ENCODE measurements at regions not wholly inside any gene's neighbourhood (a gene's known extent, or its start where the extent isn't known, plus 50 kb on each side); places are given as distances from the start of the nearest gene placed in this dataset.

- TF ChIP-seq SIN3A (IDR thresholded peaks at IDR 0.05; ENCODE audit: borderline replicate concordance, insufficient read depth, low read length): no peak
- no peak for TF ChIP-seq POLR2AphosphoS5 (IDR thresholded peaks at IDR 0.05; ENCODE audit: low read depth, low read length)
- no peak for TF ChIP-seq TAF1 (IDR thresholded peaks at IDR 0.05; ENCODE audit: borderline replicate concordance, insufficient read depth, low read length)
These were observed 74.6 kb upstream of the SFSWAP start for GRCh38 chr12:131636266-131636665.

All from PFSK-1 (cell line).